H1 (cell line): ENCODE measurements at regions not wholly inside any gene's neighbourhood (a gene's known extent, or its start where the extent isn't known, plus 50 kb on each side); places are given as distances from the start of the nearest gene placed in this dataset.

Source experiments
- CTCF ChIA-PET: fragments of 300-600 bp; sonication (Branson Sonifier 250); formaldehyde crosslinking; loops from one replicate; lab custom pipeline; 2021; ENCODE audit not compliant: partially characterized antibody; lab: Charles Lee
- POLR2A ChIA-PET: fragments of 300-600 bp; sonication (Branson Sonifier 250); formaldehyde crosslinking; loops from one replicate; lab custom pipeline; 2021; ENCODE audit warnings: inconsistent platforms; ENCODE audit not compliant: partially characterized antibody; lab: Charles Lee
- DNase-seq, 2 experiments: peaks; one replicate each; pipeline versions ENCODE4 v3.0.0 to v3.0.0-alpha.2; 2010 to 2022; ENCODE audit warnings: low spot score in 2 of 2, low read depth in 1 of 2, mixed read lengths in 1 of 2
- FAIRE-seq: peaks from 2 replicates; lab custom pipeline; 2011; peaks lifted over from hg19 to GRCh38; lab: Jason Lieb, UNC
- H2AFZ ChIP-seq: 2 replicates; pipeline ENCODE4 v1.8.1; 2012; ENCODE audit warnings: low read length, inconsistent platforms
- H2AK5ac ChIP-seq: 2 replicates; pipeline ENCODE4 v1.6.1; 2013; ENCODE audit warnings: low read depth, low read length
- H2BK120ac ChIP-seq: replicated peaks from 2 replicates; pipeline ENCODE3; 2013; ENCODE audit warnings: low read depth, low read length, inconsistent platforms
- H2BK12ac ChIP-seq: 2 replicates; pipeline ENCODE4 v1.6.1; 2013; ENCODE audit warnings: low read depth, low read length
- H2BK15ac ChIP-seq: 2 replicates; pipeline ENCODE4 v1.6.1; 2013; ENCODE audit warnings: low read length
- H2BK20ac ChIP-seq: 2 replicates; pipeline ENCODE4 v1.6.1; 2013; ENCODE audit warnings: low read length
- H2BK5ac ChIP-seq: 2 replicates; pipeline ENCODE4 v1.6.1; 2013; ENCODE audit warnings: low read depth, low read length
- H3K14ac ChIP-seq: 2 replicates; pipeline ENCODE4 v1.6.1; 2013; ENCODE audit warnings: inconsistent platforms; ENCODE audit not compliant: insufficient read length
- H3K18ac ChIP-seq: 2 replicates; pipeline ENCODE4 v1.6.1; 2013; ENCODE audit warnings: low read length; ENCODE audit errors: extremely low read depth
- H3K23ac ChIP-seq: 2 replicates; pipeline ENCODE4 v1.6.1; 2013; ENCODE audit warnings: inconsistent platforms; ENCODE audit not compliant: insufficient read length
- H3K23me2 ChIP-seq: 2 replicates; pipeline ENCODE4 v1.6.1; 2013; ENCODE audit warnings: low read depth, low read length
- H3K27ac ChIP-seq: 2 replicates; pipeline ENCODE4 v1.6.1; 2011; ENCODE audit warnings: low read depth, low read length, inconsistent platforms
- H3K27me3 ChIP-seq, 4 experiments: replicated peaks in 1 of 4; 1 replicate in 1 of 4; 2 replicates in 3 of 4; pipeline versions ENCODE4 v1.6.1 to v1.8.1; 2011 to 2013; ENCODE audit warnings: low read length in 3 of 4, mild to moderate bottlenecking in 3 of 4, inconsistent platforms in 2 of 4, mixed read lengths in 2 of 4, moderate library complexity in 1 of 4; ENCODE audit not compliant: control insufficient read depth in 3 of 4, insufficient read depth in 3 of 4; ENCODE audit errors: extremely low read depth in 1 of 4
- H3K36me3 ChIP-seq, 4 experiments: 2 replicates each; pipeline versions ENCODE4 v1.6.1 to v1.8.1; 2011 to 2013; ENCODE audit warnings: mild to moderate bottlenecking in 4 of 4, low read length in 3 of 4, moderate library complexity in 2 of 4, control low read depth in 1 of 4, inconsistent platforms in 1 of 4; ENCODE audit not compliant: insufficient read depth in 4 of 4, control insufficient read depth in 2 of 4
- H3K4ac ChIP-seq: replicated peaks from 2 replicates; pipeline ENCODE3; 2013; ENCODE audit warnings: low read length, low read depth, mixed read lengths, inconsistent platforms; ENCODE audit not compliant: insufficient read length
- H3K4me1 ChIP-seq, 4 experiments: replicated peaks in 1 of 4; 1 replicate in 1 of 4; 2 replicates in 3 of 4; pipeline versions ENCODE4 v1.6.1 to v1.8.1; 2011 to 2013; ENCODE audit warnings: low read length in 3 of 4, inconsistent platforms in 2 of 4, mixed read lengths in 1 of 4; ENCODE audit not compliant: insufficient read depth in 4 of 4, control insufficient read depth in 3 of 4
- H3K4me2 ChIP-seq, 2 experiments: 2 replicates each; pipeline versions ENCODE4 v1.6.1 to v1.8.1; 2011 to 2013; ENCODE audit warnings: low read depth in 2 of 2, low read length in 2 of 2, control low read depth in 1 of 2, inconsistent platforms in 1 of 2, mild to moderate bottlenecking in 1 of 2; ENCODE audit not compliant: insufficient read depth in 1 of 2
- H3K4me3 ChIP-seq, 4 experiments: fragments of 200-600, 300-600 bp in 1 of 4; sonication (generic), shearing (Covaris generic), sonication (Bioruptor Twin) in 1 of 4; 2 replicates each; pipeline versions ENCODE4 v1.5.1 to v1.8.1; 2011 to 2016; ENCODE audit warnings: low read length in 4 of 4, low read depth in 3 of 4, control low read depth in 2 of 4, inconsistent platforms in 2 of 4, mild to moderate bottlenecking in 2 of 4, mixed read lengths in 1 of 4, moderate library complexity in 1 of 4; ENCODE audit not compliant: insufficient read depth in 2 of 4; ENCODE audit errors: extremely low read depth in 1 of 4
- H3K56ac ChIP-seq: replicated peaks from 2 replicates; pipeline ENCODE3; 2013; ENCODE audit warnings: low read depth, mild to moderate bottlenecking, mixed read lengths, low read length, inconsistent platforms; ENCODE audit not compliant: insufficient read length
- H3K79me1 ChIP-seq: 2 replicates; pipeline ENCODE4 v1.6.1; 2013; ENCODE audit warnings: low read depth, low read length, control low read depth
- H3K79me2 ChIP-seq, 2 experiments: 2 replicates each; pipeline versions ENCODE4 v1.6.1 to v1.8.1; 2012 to 2013; ENCODE audit warnings: low read length in 2 of 2, mild to moderate bottlenecking in 2 of 2, inconsistent platforms in 1 of 2; ENCODE audit not compliant: insufficient read depth in 2 of 2, control insufficient read depth in 1 of 2
- H3K9ac ChIP-seq, 4 experiments: replicated peaks in 1 of 4; 1 replicate in 1 of 4; 2 replicates in 3 of 4; pipeline versions ENCODE4 v1.6.1 to v1.8.1; 2011 to 2013; ENCODE audit warnings: low read depth in 3 of 4, low read length in 3 of 4, control low read depth in 2 of 4, mild to moderate bottlenecking in 2 of 4, moderate library complexity in 2 of 4, inconsistent platforms in 1 of 4; ENCODE audit errors: extremely low read depth in 1 of 4
- H3K9me3 ChIP-seq, 2 experiments: 2 replicates each; pipeline versions ENCODE4 v1.6.1 to v1.8.1; 2012 to 2013; ENCODE audit warnings: mild to moderate bottlenecking in 2 of 2, moderate library complexity in 2 of 2, control low read depth in 1 of 2, inconsistent platforms in 1 of 2, low read depth in 1 of 2, low read length in 1 of 2, mixed read lengths in 1 of 2; ENCODE audit not compliant: insufficient read depth in 2 of 2
- H4K20me1 ChIP-seq, 2 experiments: replicated peaks in 1 of 2; 2 replicates each; pipeline versions ENCODE3 to v1.8.1; 2011 to 2013; ENCODE audit warnings: inconsistent platforms in 2 of 2, low read length in 2 of 2, mild to moderate bottlenecking in 1 of 2; ENCODE audit not compliant: insufficient read depth in 2 of 2, control insufficient read depth in 1 of 2
- H4K5ac ChIP-seq: 2 replicates; pipeline ENCODE4 v1.6.1; 2013; ENCODE audit warnings: low read length, low read depth, mixed read lengths, inconsistent platforms; ENCODE audit not compliant: insufficient read length
- H4K8ac ChIP-seq: 2 replicates; pipeline ENCODE4 v1.8.0; 2013; ENCODE audit warnings: mild to moderate bottlenecking, moderate library complexity, low read length, inconsistent platforms; ENCODE audit not compliant: insufficient read depth; ENCODE audit errors: extremely low read depth
- H4K91ac ChIP-seq: replicated peaks from 2 replicates; pipeline ENCODE3; 2013; ENCODE audit warnings: low read length, mixed read lengths, inconsistent platforms; ENCODE audit not compliant: insufficient read length
- ATF2 ChIP-seq: IDR thresholded peaks from 2 replicates; pipeline ENCODE4 v1.6.1; 2012; ENCODE audit warnings: low read length, inconsistent platforms
- CBX8 ChIP-seq: fragments of 300-800, 300-1000 bp; sonication (generic); IDR thresholded peaks from 2 replicates; pipeline ENCODE4 v1.7.1; 2016; ENCODE audit warnings: low read depth, low read length, borderline replicate concordance
- CHD1 ChIP-seq: IDR thresholded peaks from 2 replicates; pipeline ENCODE4 v1.6.1; 2012; ENCODE audit warnings: low read depth, low read length, improper control_type of control experiment
- EZH2 ChIP-seq: fragments of 200-600 bp; sonication (generic); IDR thresholded peaks from 2 replicates; pipeline ENCODE4 v1.7.1; 2012; ENCODE audit warnings: low read depth, mild to moderate bottlenecking, moderate library complexity, low read length, inconsistent platforms; ENCODE audit not compliant: severe bottlenecking
- HDAC2 ChIP-seq, 2 experiments: fragments of 300-600 bp in 1 of 2; sonication (generic) in 1 of 2; IDR thresholded peaks; 2 replicates each; pipeline ENCODE4 v1.6.1; 2011 to 2012; ENCODE audit warnings: low read depth in 2 of 2, low read length in 2 of 2, mild to moderate bottlenecking in 2 of 2, moderate library complexity in 2 of 2, borderline replicate concordance in 1 of 2, inconsistent platforms in 1 of 2
- MAFK ChIP-seq: IDR thresholded peaks from 2 replicates; pipeline ENCODE4 v1.6.1; 2012; ENCODE audit warnings: low read depth, mild to moderate bottlenecking, improper control_type of control experiment, low read length
- NRF1 ChIP-seq: IDR thresholded peaks from 2 replicates; pipeline ENCODE4 v1.6.1; 2011; ENCODE audit warnings: mild to moderate bottlenecking, low read depth, low read length, improper control_type of control experiment
- POU5F1 ChIP-seq: IDR thresholded peaks from 2 replicates; pipeline ENCODE4 v1.6.1; 2011; ENCODE audit warnings: low read depth, mild to moderate bottlenecking, low read length, moderate library complexity
- SAP30 ChIP-seq: fragments of 300-600 bp; sonication (generic); IDR thresholded peaks from 2 replicates; pipeline ENCODE4 v1.7.1; 2012; ENCODE audit warnings: low read length, moderate library complexity, mild to moderate bottlenecking, inconsistent platforms; ENCODE audit not compliant: insufficient read depth, insufficient replicate concordance
- SIN3A ChIP-seq, 2 experiments: IDR thresholded peaks in 1 of 2; conservative IDR thresholded peaks in 1 of 2; 2 replicates each; pipeline ENCODE4 v1.6.1; 2011 to 2012; ENCODE audit warnings: low read length in 2 of 2, improper control_type of control experiment in 1 of 2, low read depth in 1 of 2, mild to moderate bottlenecking in 1 of 2
- SP2 ChIP-seq: IDR thresholded peaks from 2 replicates; pipeline ENCODE4 v1.6.1; 2012; ENCODE audit warnings: mild to moderate bottlenecking, low read length, inconsistent platforms
- TAF7 ChIP-seq: optimal IDR thresholded peaks from 2 replicates; pipeline ENCODE3; 2011; ENCODE audit warnings: low read depth, mild to moderate bottlenecking, inconsistent platforms, low read length, moderate library complexity, borderline replicate concordance
- WGBS, 2 experiments: shearing (Covaris generic) in 1 of 2; methylation state at CpG; one replicate each; pipeline versions ENCODE4 v1.1.6 to v1.1.7; 2013 to 2015; ENCODE audit warnings: low lambda C conversion rate in 2 of 2, mixed read lengths in 2 of 2, inconsistent platforms in 1 of 2, low coverage in 1 of 2, missing lambda C conversion rate in 1 of 2; ENCODE audit not compliant: insufficient replicate concordance in 2 of 2, insufficient coverage in 1 of 2, insufficient read length in 1 of 2; ENCODE audit errors: extremely low coverage in 1 of 2, missing lambda C conversion rate in 1 of 2; 5-methylcytosine and 5-hydroxymethylcytosine counted together

- Histone ChIP-seq H4K8ac (no peak overlapping the region), H3K79me2 (no peaks in the 10 kb centered on the region), H4K20me1 (no peaks in the 10 kb centered on the region), H3K9me3 (0 out of 4 replicates have a peak, but pooled peaks cover 0 to 4% of the 10 kb centered on the region in 2 experiments), H2BK120ac (no peak overlapping the region), H3K14ac (no peak overlapping the region), H2AFZ (no peak overlapping the region), H3K23ac (no peak overlapping the region), H3K18ac (no peak overlapping the region), H3K27ac (no peak overlapping the region), H3K23me2 (no peaks in the 10 kb centered on the region; the same call in 1 of the 2 replicates), H4K5ac (no peak overlapping the region), H3K36me3 (no peaks in the 10 kb centered on the region), H4K91ac (no peak overlapping the region), H3K9ac (no peak overlapping the region), H3K4me3 (no peak overlapping the region), H3K27me3 (no peaks in the 10 kb centered on the region), H2AK5ac (no peak overlapping the region), H2BK5ac (no peak overlapping the region), H3K4me2 (no peak overlapping the region), H2BK12ac (no peak overlapping the region), H3K4me1 (no peaks in the 10 kb centered on the region), H3K79me1 (no peaks in the 10 kb centered on the region), H2BK20ac (no peak overlapping the region), H3K4ac (no peak overlapping the region), H3K56ac (no peak overlapping the region), H2BK15ac (no peak overlapping the region)
- WGBS, 2 experiments: 80% methylated on average over 1 of the region's 1 CpG; no CpG with 5 or more reads in 1 of the 2 experiments
- CTCF ChIA-PET: interaction anchor here (0.9 to 5.7 kb wide), 8 partner anchors 9 to 534 kb away, joined by 3 to 39 read pairs (median 6); no protein-coding TSS in a partner anchor
- DNase-seq: no peak
- FAIRE-seq: no peak
- POLR2A ChIA-PET: no interaction called here
- TF ChIP-seq SIN3A (conservative IDR thresholded peaks at IDR 0.05 in 1 of 2, IDR thresholded peaks at IDR 0.05 in 1 of 2; ENCODE audit: low read depth in 1 of 2, low read length in 2 of 2) (no peak), EZH2 (no peak), ATF2 (no peak), HDAC2 (IDR thresholded peaks at IDR 0.05; ENCODE audit: borderline replicate concordance in 1 of 2, low read depth in 2 of 2, low read length in 2 of 2) (no peak), CHD1 (no peak), POU5F1 (no peak), TAF7 (no peak), NRF1 (no peak), MAFK (no peak), CBX8 (no peak), SP2 (no peak), SAP30 (no peak)
Observed at GRCh38 chr12:100743060-100743459, 51.5 kb upstream of the ANO4 start.
